Psoas muscle (tissue), 7 donors: ENCODE measurements at regions not wholly inside any gene's neighbourhood (a gene's known extent, or its start where the extent isn't known, plus 50 kb on each side); places are given as distances from the start of the nearest gene placed in this dataset.
"Not testable (repeated sequence)": the region's sequence is repeated elsewhere in the genome, so short reads cannot be mapped to it uniquely, and the experiment has no call there.

Experiments used
- ATAC-seq, 4 donors: fragments of 200-7000 bp; cut with Tn5 transposase; one replicate each; pipeline ENCODE4 v1.9.1; 2020; ENCODE audit warnings: moderate library complexity in 3 of 4, mild to moderate bottlenecking in 2 of 4
- DNase-seq, 2 donors: peaks; one replicate each; pipeline ENCODE4 v3.0.0-alpha.2; 2020
- H3K27ac ChIP-seq: fragments of 200-600 bp; one replicate; pipeline ENCODE4 v1.8.0; 2022
- H3K27me3 ChIP-seq, 3 donors: fragments of 200-600 bp in 1 of 3; one replicate each; pipeline versions ENCODE4 v1.6.1 to v1.8.0; 2013 to 2022; ENCODE audit warnings: low read length in 2 of 3, mild to moderate bottlenecking in 2 of 3, moderate library complexity in 1 of 3; ENCODE audit not compliant: insufficient read depth in 3 of 3
- H3K36me3 ChIP-seq, 2 donors: fragments of 200-600 bp in 1 of 2; one replicate each; pipeline versions ENCODE4 v1.6.1 to v1.8.0; 2013 to 2022; ENCODE audit warnings: low read depth in 1 of 2, mild to moderate bottlenecking in 1 of 2, moderate library complexity in 1 of 2; ENCODE audit not compliant: insufficient read depth in 1 of 2
- H3K4me1 ChIP-seq: fragments of 200-600 bp; one replicate; pipeline ENCODE4 v1.8.0; 2022
- H3K4me3 ChIP-seq: fragments of 200-600 bp; one replicate; pipeline ENCODE4 v1.8.0; 2022; ENCODE audit warnings: mild to moderate bottlenecking
- H3K9me3 ChIP-seq: fragments of 200-600 bp; one replicate; pipeline ENCODE4 v1.8.0; 2022
- WGBS, 3 donors: extraction: QIAGEN DNeasy Blood & Tissue Kit; methylation state at CpG; one replicate each; pipeline versions ENCODE4 v1.1.6 to v1.1.7; 2013; 5-methylcytosine and 5-hydroxymethylcytosine counted together
- intact Hi-C, 2 donors: fragments of 100-400 bp; cut with DNase I; formaldehyde crosslinking; loops; one replicate each; pipeline versions ENCODE4 v1.11.0 to v1.14.2; 2022
- TF ChIP-seq, protein P1 (sequence below): fragments of 200-600 bp; IDR thresholded peaks from one replicate; pipeline ENCODE4 v1.8.0; 2022; ENCODE audit warnings: antibody characterized with exemption
- donor health status: healthy with polysubstance abuse.
- donor health status: DM: no; HTN: no; CAD: no; lungs with moderate emphysema.
- donor health status: Bipolar disorder and iron deficiency.
- donor health status: healthy.
- donor health status: DM: yes; HTN: yes; CAD: no.
- donor health status: DM: no; HTN: no; CAD: no.
- donor health status: DM: yes; HTN: yes; CAD: no.

DNA sequence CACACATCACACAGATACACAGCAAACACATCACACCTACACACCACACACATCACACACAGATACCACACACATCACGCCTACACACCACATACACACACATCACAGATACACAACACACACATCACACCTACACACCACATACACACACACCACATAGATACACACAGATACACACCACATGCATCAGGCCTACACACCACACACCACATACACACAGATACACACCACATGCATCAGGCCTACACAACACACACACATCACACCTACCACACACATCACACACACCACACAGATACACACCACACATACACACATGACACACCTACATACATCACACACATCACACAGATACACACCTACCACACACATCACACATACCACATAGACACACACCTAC is 158.8 kb downstream of the NDUFA10 start:
- intact Hi-C loops: no loop called here

DNA sequence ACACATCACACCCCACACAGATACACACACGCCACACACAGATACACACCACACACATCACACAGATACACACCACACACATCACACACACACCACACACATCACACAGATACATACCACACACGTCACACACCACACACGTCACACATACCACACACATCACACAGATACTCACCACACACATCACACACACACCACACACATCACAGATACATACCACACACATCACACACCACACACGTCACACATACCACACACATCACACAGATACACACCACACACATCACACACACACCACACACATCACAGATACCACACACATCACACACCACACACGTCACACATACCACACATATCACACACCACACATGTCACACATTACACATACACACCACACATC is 159.3 kb downstream of the NDUFA10 start:
- H3K9me3 ChIP-seq, H3K36me3 ChIP-seq, H3K4me3 ChIP-seq, H3K27ac ChIP-seq, DNase-seq, H3K4me1 ChIP-seq, intact Hi-C loops, ATAC-seq, H3K27me3 ChIP-seq: not testable (repeated sequence)
- WGBS, 3 donors: 93 to 97% (median 94%) methylated on average over 5 of the region's 5 CpGs

More for the DNA sequence above, 158.8 kb downstream of the NDUFA10 start:
- DNase-seq: no peak
- ATAC-seq: no peak
- H3K9me3 ChIP-seq: no peaks in the 10 kb centered on the region
- WGBS, 3 donors: 96 to 100% (median 98%) methylated on average over 1 of the region's 1 CpG
- TF ChIP-seq, protein P1, sequence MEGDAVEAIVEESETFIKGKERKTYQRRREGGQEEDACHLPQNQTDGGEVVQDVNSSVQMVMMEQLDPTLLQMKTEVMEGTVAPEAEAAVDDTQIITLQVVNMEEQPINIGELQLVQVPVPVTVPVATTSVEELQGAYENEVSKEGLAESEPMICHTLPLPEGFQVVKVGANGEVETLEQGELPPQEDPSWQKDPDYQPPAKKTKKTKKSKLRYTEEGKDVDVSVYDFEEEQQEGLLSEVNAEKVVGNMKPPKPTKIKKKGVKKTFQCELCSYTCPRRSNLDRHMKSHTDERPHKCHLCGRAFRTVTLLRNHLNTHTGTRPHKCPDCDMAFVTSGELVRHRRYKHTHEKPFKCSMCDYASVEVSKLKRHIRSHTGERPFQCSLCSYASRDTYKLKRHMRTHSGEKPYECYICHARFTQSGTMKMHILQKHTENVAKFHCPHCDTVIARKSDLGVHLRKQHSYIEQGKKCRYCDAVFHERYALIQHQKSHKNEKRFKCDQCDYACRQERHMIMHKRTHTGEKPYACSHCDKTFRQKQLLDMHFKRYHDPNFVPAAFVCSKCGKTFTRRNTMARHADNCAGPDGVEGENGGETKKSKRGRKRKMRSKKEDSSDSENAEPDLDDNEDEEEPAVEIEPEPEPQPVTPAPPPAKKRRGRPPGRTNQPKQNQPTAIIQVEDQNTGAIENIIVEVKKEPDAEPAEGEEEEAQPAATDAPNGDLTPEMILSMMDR: no peak
- H3K4me3 ChIP-seq: no peak overlapping the region
- no peaks in the 10 kb centered on the region for H3K27me3 ChIP-seq
- no peaks in the 10 kb centered on the region for H3K4me1 ChIP-seq
- no peaks in the 10 kb centered on the region for H3K36me3 ChIP-seq
- H3K27ac ChIP-seq: no peak overlapping the region

DNA sequence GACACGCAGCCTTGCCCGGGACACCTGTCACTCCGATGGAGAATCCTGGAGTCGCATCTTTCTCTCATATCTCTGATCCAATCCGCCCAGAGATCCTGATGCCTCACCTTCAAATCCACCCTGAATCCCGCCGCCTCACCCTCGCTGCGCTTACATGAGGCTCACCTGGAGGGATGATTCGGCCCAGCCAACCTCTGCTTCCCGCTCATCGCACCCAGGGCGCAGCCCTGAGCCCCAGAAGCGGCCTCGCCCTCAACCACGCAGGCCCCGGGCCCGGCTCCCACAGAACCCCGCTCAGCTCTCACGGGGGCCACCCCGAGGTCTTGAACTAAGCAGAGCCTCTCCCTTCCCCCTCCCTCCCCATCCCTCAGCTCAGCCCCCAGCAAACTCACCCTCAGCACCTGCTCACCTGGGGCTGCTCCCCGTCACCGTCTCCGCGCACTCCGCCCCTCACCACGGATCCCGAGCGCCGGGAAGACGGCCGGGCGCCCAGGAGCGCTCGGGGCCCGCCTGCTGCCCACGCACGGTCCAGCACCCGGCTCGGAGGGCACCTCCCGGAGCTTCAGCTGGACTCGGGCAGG is 160.0 kb downstream of the NDUFA10 start:
- Histone ChIP-seq H3K9me3 (no peaks in the 10 kb centered on the region), H3K4me1 (no peaks in the 10 kb centered on the region), H3K27me3 (no peaks in the 10 kb centered on the region), H3K36me3 (no peaks in the 10 kb centered on the region), H3K4me3 (no peak overlapping the region), H3K27ac (no peak overlapping the region)
- intact Hi-C loops: no loop called here
- DNase-seq: no peak
- WGBS, 3 donors: 87 to 93% (median 89%) methylated on average over 42 of the region's 42 CpGs
- TF ChIP-seq, protein P1: no peak
- no peak for ATAC-seq

DNA sequence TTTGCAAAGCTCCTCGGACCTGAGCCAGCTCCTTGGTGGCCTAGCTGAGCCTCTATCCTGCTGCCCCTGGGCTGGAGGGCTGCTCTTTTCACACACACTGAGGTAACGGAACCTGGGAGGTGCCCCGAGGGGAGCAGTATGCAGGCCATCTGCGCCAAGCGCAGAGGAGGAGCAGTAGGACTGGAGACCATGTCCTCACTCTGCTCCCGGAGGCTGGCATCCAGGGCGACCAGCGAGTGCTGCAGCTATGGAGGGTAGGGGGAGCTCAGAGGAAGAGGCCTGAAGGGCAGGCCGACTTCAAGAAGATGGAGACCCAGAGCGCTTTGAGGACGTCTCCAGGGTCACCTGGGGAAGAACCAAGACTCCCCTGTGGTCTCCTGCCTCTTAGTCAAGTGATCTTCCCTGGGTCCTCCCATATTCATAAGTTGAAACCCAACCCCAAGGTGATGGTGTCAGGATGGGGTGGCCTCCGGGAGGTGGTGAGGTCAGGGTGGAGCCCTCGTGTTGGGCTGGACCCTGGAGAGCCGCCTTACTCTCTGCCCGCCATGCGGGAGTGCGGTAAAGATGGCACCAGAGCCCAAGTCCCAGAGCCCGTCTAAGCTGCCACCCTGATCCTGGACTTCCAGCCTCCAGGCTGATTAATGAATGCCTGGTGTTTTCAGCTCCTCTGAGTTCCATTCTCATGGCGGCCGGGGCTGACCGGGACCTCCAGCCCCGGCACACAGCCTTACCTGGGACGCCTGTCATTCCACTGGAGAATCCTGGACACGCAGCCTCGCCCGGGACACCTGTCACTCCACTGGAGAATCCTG is 160.7 kb downstream of the NDUFA10 start:
- TF ChIP-seq, protein P1: no peak
- H3K36me3 ChIP-seq: no peaks in the 10 kb centered on the region
- H3K27ac ChIP-seq: no peak overlapping the region
- 91 to 96% (median 92%) methylated on average over 26 of the region's 26 CpGs for WGBS, 3 donors
- no peak for ATAC-seq
- DNase-seq: no peak
- no peak overlapping the region for H3K4me3 ChIP-seq
- H3K27me3 ChIP-seq: no peaks in the 10 kb centered on the region
- no peaks in the 10 kb centered on the region for H3K4me1 ChIP-seq
- H3K9me3 ChIP-seq: no peaks in the 10 kb centered on the region
- intact Hi-C loops: no loop called here

DNA sequence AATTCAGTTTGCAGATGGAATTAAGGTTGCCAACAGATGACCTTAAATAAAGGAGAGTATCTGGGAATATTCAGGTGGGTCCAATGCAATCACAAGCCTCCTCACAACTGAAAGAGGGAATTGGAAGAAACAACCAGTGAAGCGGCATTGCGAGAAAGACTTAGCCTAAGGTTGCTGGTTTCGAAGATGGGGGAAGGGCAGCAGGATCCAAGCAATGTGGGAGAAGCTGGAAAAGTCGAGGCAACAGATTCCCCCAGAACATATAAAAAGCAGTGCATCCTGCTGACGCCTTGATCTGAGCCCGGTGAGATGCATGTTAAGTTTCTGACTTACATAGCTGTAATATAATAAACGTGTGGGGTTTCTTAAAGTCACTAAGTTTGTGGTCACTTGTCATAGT is 162.5 kb downstream of the NDUFA10 start:
- TF ChIP-seq, protein P1: no peak
- WGBS, 3 donors: 60 to 81% (median 68%) methylated on average over 7 of the region's 7 CpGs
- no peak for ATAC-seq

More for the DNA sequence above, 162.5 kb downstream of the NDUFA10 start:
- DNase-seq: no peak
- Histone ChIP-seq H3K4me1 (no peaks in the 10 kb centered on the region), H3K27me3 (no peaks in the 10 kb centered on the region), H3K4me3 (no peak overlapping the region), H3K36me3 (no peaks in the 10 kb centered on the region), H3K27ac (no peak overlapping the region), H3K9me3 (no peaks in the 10 kb centered on the region)
- intact Hi-C loops: no loop called here
